GM18519 (cell line): ENCODE measurements at regions not wholly inside any gene's neighbourhood (a gene's known extent, or its start where the extent isn't known, plus 50 kb on each side); places are given as distances from the start of the nearest gene placed in this dataset.
"Not testable (repeated sequence)": the region's sequence is repeated elsewhere in the genome, so short reads cannot be mapped to it uniquely, and the experiment has no call there.

Experiments
- ATAC-seq: cut with Tn5 transposase; IDR thresholded peaks from one replicate; pipeline ENCODE4 v1.9.1; 2021; ENCODE audit warnings: mild to moderate bottlenecking, moderate library complexity; ENCODE audit not compliant: unreplicated experiment, low FRiP score

DNA sequence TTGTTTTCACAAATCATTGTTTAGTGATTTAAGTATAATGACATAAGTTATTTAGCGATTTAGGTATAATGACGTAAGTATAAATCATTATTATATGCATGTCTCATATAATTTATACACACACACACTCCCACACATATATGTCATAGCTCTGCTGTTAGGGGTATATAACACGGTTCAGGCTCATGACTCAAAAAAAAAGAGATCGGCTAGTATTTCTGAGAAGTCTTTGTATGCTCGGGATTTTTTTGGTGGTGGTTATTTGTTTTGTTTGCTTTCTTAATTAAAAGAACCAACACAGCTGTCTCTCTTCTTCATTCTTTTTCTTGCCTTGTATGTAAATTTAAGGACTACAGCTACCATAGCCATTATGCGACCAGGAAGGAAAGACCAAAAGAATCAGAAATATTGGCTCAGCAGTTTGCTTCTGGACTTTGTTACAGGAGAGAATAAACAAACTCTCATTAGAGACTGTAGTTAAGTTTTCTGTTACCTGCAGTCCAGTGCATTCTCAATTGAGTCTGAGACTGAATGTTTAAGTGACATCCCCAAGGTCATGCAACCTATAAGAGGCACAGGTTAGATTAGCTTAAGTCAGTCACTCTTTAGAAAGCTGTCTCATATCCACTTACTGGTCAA, 83.2 kb upstream of the NREP start:
- no peak for ATAC-seq

DNA sequence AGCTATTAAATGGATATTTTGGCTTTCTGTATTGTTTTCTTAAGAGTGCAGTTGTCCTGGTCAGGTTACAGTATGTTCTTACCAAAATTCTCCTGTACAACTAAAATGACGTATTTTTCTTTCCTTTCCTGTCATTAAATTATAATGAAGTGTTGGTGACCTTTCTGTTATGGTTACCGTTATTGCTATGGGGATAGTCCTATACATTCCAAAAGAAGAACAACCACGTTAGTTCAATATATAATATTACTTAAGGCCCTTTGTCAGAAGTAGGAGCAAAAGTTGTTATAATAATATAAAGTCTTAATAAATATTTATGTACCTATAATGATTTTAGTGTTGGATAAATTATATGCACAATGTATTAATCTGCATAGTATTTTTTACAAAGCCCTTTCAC, 82.4 kb upstream of the NREP start:
- ATAC-seq: no peak

DNA sequence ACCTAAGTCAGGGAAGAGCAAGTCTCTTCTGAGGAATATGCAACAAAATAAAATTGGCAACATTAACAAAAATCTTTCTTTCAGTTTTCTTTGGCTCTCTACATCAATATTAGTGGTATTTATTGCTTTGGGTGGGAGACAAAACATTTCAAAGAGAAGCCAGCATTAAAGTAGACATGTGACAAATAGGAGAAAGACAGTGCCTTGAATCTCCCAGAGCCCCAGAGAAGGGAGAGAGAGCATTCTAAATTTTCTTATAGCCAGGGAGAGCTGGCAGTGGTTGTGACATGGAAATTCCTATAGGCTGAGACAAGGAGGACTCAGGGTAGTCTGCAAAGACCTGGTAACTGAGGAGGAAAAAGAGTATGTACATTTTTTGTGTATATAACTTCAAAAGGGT, 79.4 kb upstream of the NREP start:
- no peak for ATAC-seq

DNA sequence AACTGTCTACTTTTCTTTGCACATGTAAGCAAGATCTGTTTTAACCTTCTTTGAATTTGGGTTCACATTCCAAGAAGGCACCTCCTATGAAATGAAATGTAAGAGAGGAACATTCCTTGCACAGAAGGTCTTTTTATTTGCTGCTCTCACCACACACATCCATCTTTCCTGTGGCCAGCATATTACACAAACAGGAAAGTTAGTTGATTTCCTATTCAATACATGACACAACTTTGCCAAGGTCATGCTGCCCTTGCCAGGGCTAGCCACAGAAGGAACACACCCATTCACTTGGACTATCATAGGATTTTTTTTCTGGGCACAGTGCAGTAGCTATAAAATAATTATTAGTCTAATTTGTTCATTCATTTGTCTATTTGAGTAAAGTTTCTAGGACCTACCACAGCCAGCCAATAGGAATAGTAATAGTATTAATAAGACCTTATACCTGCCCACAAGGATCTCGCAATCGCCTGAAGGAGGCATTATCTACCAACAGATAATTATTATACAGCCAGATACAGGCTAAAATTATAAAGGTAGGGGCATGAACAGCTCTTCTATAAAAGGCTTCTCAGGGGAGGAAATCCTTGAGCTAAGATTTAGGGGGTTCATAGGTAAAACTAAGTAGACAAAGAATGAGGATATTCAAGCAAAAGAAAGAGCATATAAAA, 78.1 kb upstream of the NREP start:
- no peak for ATAC-seq

DNA sequence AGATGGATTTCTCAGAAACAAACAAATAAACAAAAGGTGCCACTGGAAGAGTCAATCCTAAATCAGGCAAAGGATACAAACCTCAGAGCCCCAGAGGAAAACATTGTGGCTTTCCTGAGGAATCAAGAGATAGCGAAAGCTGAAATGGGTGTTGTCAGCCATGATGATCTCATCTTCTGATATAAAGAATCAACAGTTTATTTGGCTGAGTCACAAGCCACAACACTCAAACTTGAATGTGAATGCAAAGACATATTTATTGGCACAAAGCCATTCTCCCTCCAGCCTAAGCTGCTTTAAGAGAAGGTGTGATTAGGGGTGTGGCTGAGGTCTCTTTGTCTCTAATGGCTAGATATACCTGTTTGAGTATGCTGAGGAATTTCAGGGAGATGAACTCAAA, 73.3 kb upstream of the NREP start:
- no peak for ATAC-seq

DNA sequence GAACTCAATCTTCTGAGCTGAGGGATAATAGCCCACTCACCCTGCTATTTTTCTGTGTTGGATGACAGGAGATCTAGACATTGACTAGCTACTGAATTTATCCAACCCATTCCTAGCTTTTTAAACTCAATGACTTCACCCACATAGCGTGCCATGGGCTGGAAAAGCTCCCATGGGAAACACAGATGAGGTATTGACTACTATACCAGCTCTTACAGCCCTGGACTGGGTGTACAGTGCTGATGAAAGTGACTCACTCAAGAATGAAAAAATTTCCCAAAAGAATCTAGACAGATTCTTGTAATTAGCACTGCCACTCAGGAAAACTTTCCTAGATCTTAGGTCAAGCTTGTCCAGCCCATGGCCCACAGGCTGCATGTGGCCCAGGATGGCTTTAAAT, 72.7 kb upstream of the NREP start:
- no peak for ATAC-seq

DNA sequence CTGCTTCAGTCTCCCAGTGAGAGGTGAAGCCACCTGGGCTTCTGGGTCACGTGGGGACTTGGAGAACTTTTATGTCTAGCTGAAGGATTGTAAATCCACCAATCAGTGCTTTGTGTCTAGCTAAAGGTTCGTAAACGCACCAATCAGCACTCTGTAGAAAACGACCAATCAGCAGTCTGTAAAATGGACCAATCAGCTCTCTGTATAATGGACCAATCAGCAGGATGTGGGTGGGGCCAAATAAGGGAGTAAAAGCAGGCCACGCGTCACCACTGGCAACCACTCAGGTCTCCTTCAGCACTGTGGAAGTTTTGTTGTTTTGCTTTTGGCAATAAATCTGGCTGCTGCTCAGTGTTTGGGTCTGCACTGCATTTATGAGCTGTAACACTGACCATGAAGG, 69.1 kb upstream of the NREP start:
- no peak for ATAC-seq

DNA sequence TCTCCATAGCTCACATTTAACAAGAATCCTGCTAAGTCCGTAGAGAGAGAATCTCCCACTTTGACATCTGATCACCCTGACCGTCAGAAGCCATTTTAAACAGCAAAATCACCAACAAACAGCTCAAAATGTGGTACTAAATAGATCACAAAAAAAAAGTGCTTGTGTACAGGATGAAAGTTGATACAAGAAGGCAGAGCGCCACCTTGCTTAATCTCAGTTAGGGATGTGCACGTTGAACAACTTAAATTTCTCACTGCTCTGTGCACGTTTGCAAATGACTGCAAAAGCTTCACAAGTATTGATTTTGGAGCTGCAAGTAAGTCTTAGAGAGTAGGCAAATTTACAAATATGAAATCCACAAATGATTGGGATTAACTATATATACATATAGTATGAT, 63.1 kb upstream of the NREP start:
- no peak for ATAC-seq

DNA sequence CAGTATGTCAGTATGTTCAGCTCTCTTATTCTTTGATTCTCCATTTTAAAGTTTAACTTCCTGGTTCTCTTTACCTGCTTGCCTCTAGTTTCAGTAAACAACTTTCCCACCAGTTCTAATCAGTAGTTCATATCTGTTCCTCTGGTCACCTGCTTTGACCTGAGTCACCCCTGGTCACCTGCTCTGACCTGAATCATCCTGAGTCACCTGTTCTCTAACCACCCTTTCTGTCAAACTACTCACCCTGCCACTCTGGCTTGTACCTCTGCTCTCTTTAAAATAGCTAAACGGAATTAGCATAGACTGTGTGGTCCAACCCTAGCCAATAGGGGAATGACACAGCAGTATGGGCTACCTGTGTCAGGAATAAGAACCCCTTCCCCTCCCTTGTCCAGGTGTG, 62.0 kb upstream of the NREP start:
- ATAC-seq: not testable (repeated sequence)

DNA sequence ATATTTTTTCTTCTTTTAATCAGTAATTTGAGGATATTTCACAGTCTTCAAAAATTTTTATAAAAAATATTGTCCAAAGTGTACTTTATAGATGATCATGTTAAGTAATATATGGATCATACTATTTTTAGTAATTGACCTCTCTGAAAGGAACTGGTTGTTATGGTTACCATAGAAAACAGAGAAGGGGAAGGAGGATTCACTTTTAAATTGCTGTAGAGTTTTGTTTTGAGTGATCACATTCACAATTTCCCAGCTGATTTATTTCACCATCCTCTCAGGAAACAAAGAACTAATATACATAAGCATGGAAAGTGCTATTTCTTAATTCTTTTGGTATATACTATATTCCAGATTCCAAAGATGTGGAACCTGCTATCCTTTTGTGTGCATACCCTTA, 56.5 kb upstream of the NREP start:
- no peak for ATAC-seq

DNA sequence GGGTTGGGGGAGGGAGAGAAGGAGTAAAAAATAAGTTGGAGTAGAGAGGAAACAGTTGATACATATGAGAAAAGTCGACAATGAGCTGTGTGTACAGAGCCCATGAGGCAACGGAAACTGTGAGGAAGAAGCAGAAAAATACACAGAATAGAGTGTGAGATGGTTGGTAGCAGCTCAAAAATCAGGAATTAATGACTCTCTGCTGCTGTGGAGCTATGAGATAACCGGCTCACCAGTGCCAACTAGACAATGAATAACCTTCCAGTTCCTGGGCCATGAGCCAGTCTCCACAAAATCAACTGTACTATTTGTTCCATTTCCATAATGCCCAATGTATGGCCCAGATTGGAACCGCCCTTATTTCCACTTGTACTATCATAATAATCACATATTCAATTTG, 53.1 kb upstream of the NREP start:
- no peak for ATAC-seq
